GM18858 (cell line): ENCODE measurements at regions not wholly inside any gene's neighbourhood (a gene's known extent, or its start where the extent isn't known, plus 50 kb on each side); places are given as distances from the start of the nearest gene placed in this dataset.
"Not testable (repeated sequence)": the region's sequence is repeated elsewhere in the genome, so short reads cannot be mapped to it uniquely, and the experiment has no call there.

ENCODE experiments used
- ATAC-seq: cut with Tn5 transposase; IDR thresholded peaks from one replicate; pipeline ENCODE4 v1.9.1; 2021; ENCODE audit not compliant: unreplicated experiment

DNA sequence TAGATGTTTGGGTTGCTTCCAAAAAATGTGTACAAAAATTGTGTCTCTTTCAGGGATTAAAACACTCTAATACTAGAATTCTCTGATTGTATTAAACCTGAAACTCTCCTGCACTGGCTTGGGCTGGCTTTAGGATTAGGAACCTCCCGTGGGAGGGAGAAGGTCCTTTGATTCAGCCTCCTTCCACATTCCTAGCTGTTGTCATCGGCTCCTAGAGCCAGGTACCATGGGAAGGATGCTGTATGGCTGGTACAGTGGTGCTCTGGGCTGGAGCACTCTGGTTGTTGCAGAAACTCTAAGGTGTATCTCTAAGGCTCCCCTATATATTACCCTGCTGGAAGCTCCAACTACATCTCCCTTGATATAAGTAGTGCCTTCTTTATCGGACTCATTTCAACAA is 245.2 kb upstream of the FOXK1 start:
- no peak for ATAC-seq

DNA sequence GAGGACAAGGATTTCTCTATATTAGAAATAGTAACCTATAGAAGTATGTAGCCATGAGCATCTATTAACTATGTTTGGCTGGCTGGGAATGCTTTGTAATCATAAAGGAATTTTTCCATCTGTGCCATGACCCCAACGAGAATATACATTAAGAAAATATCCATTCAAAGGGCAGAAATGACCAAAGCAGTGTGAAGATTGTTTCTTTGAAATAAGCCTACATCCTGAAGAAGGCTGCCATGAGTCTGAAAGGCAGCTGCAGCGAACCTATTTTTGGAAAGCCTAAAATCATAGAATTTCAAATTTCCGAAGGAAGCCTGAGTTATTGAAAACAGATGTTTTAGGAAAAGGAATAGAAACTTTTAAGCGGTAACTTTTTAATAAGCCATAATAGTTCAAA is 244.2 kb upstream of the FOXK1 start:
- ATAC-seq, result no peak

DNA sequence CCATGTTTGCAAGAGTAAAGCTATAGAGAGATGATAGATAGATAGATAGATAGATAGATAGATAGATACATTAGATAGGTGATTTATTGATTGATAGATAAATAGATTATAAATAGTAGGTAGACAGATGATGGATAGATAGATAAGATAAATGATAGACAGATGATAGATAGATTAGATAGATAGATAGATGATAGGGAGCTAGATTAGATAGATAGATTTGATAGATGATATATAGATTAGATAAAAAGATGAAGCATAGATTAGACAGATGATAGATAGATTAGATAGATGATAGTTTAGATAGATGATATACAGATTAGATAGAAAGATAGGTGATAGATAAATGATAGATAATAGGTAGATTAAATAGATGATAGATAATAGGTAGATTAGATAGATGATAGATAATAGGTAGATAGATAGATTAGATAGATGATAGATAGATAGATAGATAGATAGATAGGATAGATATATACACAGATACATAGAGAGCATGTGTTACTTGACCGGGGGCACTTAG is 243.3 kb upstream of the FOXK1 start:
- no peak for ATAC-seq

DNA sequence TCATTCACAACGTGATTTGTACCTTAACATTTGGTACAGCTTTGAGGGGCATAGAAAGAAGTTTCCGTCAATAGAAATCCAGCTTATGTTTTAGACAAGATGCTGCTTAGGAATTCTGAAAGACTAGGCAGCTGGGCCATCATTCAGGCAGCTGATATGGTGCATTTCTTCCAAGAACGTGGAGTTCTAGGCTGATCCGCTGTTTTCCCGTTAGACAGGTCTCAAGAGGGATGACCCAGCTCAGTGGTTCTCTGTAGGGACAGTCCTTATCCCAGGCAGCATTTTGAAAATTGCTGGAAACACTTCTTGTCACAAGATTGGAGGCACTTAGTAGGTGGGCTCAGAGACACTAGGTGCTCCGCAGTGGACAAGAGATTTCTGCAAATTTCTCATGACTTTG is 242.7 kb upstream of the FOXK1 start:
- no peak for ATAC-seq

DNA sequence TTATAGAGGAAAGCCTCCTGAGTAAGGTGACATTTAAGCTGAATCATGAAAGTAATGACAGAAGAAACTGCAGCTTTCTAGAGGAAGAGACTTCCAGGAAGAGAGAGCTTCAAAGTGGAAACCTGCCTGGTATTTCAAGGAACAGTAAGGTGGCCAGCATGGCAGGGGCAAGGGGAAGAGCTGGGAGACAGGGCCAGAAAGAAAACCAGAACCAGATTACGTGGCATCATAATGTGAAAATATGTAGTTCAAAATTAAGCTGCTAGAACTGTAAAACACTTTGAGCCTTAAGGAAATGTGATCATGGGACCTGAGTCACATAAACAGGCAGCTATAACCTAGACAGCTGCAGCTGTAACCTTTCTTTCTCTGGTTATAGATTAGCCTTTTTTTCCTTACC is 238.0 kb upstream of the FOXK1 start:
- no peak for ATAC-seq

DNA sequence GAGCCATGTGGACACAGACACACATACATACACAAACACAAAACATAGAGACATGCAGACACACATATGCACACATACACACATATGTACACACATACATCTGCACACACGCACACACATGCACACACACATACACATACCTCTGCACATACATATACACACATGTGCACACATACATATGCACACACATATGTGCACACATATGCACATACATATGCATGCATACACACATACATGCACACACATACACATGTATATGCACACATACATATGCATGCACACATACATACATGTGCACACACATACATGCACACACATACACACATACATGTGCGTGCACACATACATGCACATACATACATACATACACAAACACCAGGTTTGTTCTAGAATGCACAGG is 236.3 kb upstream of the FOXK1 start:
- no peak for ATAC-seq

DNA sequence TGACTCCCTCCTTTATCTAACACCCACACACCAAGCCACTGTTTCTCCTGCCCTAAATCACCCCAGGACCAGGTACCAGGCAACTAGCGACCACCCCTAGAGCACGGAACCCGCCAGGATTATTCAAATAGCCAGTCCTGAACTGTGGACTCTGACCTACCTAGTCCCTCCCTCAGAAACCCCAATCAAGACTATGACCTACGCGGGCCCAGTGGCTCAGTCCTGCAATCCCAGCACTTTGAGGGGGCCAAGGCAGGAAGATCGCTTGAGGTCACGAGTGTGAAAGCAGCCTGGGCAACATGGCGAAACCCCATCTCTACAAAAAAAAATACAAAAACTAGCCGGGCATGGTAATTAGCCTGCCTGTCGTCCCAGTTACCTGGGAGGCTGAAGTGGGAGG is 232.8 kb upstream of the FOXK1 start:
- no peak for ATAC-seq

DNA sequence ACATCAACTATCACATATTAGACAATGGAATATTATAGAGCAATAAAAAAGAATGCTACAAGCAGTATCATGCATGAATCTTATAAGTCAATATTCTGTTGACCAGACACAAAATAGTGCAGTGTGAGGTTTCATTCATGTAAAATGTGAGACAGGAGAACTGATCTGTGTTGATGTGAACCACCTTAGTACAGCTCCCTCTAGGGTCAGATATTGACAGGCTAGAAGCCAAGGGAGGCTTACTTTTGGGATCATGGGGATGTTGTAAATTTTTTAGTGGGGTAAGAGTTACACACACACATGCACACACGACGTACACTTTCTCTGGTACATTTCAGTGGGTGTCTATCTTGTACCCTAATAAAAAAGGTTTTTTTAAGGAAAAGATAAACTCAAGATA is 231.6 kb upstream of the FOXK1 start:
- ATAC-seq, result no peak

DNA sequence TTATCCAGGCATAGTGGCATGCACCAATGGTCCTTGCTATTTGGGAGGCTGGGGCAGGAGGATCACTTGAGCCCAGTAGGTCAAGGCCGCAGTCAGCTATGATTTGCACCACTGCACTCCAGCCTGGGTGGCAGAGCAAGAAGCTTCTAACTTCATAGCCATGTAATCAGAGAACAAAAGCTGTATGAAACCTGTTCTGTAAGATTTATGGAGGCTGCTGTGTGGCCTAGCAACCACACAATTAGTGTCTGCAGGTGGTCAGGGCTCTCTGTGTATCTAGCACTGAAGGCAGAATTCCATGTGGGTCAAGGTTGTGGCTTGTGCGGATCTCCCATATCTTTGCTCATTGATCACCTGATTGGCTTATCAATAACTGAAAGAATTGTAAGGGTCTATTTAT is 221.5 kb upstream of the FOXK1 start:
- ATAC-seq, result no peak

DNA sequence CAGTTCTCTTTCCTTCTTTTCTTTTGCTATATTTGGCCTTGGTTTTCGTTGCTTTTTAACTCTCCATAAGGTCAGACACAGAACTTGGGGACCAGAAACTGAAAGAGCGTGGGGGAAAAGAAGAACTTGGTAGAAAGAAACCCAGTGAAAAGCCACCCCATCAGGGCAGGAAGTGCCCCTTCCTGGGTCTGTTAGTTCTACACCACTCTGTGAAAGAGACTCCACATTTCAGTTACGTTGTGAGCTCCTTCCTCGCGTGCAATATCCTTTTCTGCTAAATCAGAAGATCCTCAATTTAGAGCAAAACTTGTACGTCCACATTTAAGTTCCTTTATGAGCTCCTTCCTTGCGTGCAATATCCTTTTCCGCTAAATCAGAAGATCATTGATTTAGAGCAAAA is 220.6 kb upstream of the FOXK1 start:
- ATAC-seq, result no peak

DNA sequence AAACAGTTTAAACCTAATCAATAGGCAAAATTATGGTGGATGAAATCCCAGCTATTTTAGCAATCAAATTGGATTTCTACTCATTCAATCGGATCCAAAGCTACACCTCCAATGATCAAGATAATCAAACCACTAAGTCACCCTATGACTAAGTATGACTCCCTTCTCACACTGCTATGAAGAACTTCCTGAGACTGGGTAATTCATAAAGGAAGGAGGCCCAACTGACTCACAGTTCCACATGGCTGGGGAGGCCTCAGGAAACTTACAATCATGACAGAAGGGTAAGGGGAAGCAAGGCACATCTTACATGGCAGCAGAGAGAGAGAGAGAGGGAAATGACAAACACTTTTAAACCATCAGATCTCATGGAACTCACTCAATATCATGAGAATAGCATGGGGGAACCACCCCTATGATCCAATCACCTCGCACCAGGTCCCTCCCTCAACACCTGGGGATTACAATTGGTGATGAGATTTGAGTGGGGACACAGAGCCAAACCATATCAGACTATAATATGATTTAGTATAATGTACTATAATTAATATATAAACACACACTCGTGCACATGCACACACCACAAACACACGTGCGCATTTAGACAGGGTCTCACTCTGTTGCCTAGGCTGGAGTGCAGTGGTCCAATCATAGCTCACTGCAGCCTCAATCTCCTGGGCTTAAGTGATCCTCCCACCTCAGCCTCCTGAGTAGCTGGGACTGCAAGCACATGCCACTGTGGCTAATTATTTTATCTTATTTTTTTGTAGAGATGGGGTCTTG is 213.6 kb upstream of the FOXK1 start:
- no peak for ATAC-seq

DNA sequence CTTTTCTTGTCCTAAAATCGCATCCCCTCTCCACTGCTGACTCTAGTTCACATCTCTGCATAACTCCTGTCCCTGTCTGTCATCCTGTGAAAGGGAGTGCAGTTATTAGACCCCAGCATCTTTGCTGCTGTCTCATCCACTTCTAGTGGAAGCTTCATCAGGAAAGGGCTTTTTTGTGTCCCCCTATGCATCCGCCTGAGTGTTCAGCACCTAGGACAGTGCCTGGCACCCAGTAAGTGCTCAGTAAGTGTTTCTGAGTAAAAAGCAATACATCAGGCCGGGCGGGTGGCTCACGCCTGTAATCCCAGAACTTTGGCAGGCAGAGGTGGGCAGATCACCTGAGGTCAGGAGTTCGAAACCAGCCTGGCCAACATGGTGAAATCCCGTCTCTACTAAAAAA is 211.8 kb upstream of the FOXK1 start:
- no peak for ATAC-seq

DNA sequence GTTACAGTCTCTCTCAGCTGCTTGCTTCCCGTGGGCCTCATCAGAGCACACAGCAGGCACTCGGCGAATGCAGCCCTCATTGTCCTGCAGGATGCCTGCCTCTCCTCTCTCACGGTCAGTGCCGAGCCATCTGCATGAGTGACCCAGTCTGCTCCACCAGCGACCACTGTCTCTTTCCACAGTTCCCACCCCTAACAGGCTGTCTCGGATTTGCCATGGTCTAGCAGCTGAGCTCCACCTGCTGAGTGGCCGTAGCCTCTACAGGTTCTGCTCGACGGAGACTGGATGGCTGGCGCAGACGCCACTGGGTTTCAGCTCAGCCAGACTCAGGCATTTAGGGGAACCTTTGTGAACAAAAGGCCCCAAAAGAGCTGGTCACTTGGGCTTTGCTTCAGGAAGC is 209.4 kb upstream of the FOXK1 start:
- no peak for ATAC-seq

DNA sequence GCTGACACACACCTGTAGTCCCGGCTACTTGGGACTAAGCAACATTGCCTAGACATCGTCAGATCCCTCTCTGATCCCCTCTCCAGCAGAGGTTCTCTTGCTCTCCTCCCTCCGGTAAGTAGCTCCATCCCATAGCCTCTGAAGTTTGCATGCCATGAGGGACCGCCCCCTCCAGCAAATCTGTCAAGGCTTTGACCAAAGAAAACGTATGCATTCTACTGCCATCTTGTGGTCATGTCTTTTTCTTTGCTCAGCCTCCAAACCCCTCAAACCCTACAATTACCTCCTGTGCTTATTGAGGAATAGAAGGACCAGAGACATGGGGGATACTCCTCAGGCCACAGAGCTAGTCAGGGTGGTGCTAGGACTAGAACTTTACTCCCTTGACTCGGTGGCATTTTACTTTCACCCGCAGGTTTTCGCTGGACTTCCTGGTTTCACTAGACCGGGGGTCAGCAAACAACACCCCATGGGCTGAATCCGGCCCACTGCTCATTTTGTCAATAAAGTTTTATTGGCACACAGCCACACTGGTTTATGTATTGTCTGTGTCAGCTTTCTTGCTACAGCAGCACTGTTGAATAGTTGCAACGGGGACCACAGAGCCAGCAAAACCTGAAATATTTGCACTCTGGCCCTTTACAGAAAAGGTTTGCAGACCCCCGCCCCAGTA is 202.6 kb upstream of the FOXK1 start:
- ATAC-seq, result no peak

DNA sequence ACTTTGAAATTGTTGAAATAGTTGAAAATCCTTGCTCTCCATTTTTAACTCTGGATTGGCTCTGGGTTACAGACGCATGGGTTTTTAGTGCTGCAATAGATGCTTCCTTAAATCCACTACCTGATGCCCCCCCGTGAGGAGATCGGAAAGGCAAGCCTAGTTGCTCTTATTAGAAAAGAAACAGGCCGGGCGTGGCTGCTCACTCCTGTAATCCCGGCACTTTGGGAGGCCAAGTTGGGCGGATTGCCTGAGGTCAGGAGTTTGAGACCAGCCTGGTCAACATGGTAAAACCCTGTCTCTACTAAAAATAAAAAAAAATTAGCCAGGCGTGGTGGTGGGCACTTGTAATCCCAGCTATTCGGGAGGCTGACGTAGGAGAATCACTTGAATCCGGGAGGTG is 202.0 kb upstream of the FOXK1 start:
- ATAC-seq, result not testable (repeated sequence)

DNA sequence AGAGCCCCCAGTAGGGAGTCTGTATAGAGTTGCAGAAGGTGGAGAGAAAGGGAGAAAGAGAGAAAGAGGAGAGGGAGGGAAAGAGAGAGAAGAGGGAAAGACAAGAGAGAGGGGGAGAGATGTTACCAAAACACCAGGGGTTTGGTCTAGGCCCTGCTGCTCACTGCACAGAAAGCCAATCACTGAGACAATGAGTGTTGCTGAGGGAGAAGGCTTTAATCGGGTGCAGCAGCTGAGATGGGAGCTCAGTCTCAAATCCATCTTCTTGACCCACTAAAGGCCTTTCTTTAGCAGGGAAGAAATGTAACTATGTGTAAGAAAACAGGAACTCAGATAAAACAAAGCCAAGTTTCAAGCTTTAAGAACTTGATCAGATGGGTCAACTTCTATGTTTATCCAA is 198.2 kb upstream of the FOXK1 start:
- no peak for ATAC-seq

DNA sequence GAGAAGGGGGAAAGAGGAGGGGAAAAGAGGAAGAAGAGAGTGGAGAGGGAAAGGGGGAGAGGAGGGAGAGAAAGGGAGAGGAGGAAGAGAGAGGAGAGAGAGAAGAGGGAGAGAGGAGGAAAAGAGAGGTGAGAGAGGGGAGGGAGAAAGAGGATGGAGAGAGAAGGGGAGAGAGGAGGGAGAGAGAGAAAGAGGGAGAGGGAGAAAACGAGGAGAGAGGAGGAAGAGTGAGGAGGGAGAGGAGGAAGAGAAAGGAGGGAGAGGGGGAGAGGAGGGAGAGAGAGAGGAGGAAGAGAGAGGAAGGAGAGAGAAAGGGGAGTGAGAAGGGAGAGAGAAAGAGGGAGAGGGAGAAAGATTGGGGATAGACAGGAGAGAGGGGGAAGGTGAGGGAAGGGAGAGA is 197.6 kb upstream of the FOXK1 start:
- ATAC-seq, result no peak

DNA sequence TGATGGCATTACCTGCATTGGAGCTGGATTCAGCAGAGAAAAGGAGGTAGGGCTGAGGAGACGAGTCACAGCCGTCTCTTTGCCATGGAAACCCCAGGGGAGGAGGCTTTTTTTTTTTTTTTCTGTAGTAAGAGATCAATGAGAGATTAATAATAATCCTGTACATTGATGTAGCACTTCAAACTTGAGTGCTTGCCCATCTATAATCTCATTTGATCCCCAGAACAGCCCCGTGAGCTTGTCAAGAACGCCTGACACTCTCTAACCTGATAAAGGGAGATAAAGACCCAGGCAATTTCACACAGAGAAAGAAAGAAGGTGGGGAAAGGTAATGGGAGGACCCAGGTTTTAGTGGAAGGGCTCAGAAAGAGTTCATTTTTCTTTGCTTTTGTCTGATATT is 195.2 kb upstream of the FOXK1 start:
- no peak for ATAC-seq

DNA sequence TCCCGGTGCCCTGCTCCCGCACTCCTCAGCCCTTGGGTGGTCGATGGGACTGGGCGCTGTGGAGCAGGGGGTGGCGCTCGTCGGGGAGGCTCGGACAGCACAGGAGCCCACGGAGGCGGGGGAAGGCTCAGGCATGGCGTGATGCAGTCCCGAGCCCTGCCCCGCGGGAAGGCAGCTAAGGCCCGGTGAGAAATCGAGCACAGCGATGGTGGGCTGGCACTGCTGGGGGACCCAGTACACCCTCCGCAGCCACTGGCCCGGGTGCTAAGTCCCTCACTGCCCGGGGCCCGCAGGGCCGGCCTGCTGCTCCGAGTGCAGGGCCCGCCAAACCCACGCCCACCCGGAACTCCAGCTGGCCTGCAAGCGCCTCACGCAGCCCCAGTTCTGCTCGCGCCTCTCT is 185.2 kb upstream of the FOXK1 start:
- not testable (repeated sequence) for ATAC-seq

DNA sequence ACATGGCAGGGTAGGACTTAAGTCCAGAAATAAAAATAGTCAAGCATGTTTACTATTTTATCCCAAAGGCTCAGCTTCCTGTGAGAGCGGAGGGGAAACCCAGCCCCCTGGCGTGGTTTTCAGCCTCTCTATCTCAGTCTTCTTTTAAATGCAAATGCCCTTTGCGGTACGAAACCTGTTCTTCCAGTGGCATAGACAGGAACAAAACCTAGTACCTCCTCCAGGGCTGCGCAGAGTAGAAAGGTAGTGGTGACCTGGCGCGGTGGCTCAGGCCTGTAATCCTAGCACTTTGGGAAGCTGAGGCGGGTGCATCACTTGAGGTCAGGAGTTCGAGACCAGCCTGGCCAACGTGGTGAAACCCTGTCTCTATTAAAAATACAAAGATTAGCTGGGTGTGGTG is 181.3 kb upstream of the FOXK1 start:
- ATAC-seq, result no peak

DNA sequence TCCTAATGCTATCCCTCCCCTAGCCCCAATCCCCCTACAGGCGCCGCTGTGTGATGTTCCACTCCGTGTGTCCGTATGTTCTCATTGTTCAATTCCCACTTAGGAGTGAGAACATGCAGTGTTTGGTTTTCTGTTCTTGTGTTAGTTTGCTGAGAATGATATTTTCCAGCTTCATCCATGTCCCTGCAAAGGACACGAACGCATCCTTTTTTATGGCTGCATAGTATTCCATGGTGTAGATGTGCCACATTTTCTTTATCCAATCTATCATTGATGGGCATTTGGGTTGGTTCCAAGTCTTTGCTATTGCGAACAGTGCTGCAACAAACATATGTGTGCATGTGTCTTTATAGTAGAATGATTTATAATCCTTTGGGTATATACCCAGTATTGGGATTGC is 174.2 kb upstream of the FOXK1 start:
- not testable (repeated sequence) for ATAC-seq

DNA sequence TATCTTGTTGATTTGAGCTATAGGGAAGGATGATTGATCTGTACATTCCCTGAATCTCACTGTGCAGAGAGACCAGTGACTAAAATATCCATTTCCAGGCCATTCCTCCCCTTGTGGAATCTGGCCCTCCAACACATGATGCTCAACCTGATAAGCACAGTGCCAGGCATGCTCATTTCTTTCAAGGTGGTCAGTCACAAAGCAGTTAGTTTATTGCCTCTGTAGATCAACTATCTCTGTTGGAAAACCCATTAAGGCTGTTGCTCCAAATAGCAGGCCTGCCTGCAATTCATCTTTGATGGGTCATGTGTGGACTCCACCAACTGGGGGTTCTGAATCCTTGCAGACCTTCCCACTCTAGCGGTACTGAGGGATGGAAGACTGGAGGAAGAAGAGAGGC is 168.6 kb upstream of the FOXK1 start:
- no peak for ATAC-seq
